K562 (cell line): ENCODE measurements at regions not wholly inside any gene's neighbourhood (a gene's known extent, or its start where the extent isn't known, plus 50 kb on each side); places are given as distances from the start of the nearest gene placed in this dataset.

Source experiments
- ATAC-seq: fragments of 200-7000 bp; cut with Tn5 transposase; 3 replicates; pipeline ENCODE4 v1.9.1; 2020; ENCODE audit warnings: moderate library complexity
- BruUV-seq: library from RNA; stranded (reverse); fragments of 400-500 nt; replicated peaks from 2 replicates; lab custom pipeline; 2021; lab: Mats Ljungman, UMichigan
- CTCF ChIA-PET: fragments of 300-600 bp; formaldehyde crosslinking; extraction: SDS; loops from one replicate; lab custom pipeline; 2021; ENCODE audit warnings: low intra/inter-chr PET ratio; lab: Yijun Ruan, JAX
- POLR2A ChIA-PET: fragments of 300-600, 350-650 bp; sonication (Branson Sonifier 250); formaldehyde crosslinking; extraction: SDS; loops from one replicate; lab custom pipeline; 2021; ENCODE audit warnings: antibody characterized with exemption, inconsistent platforms; lab: Yijun Ruan, JAX
- DNase-seq, 4 experiments: peaks; one replicate each; pipeline versions ENCODE4 v3.0.0 to v3.0.0-alpha.2; 2011 to 2018; ENCODE audit warnings: low spot score in 3 of 4, mixed read lengths in 3 of 4; ENCODE audit errors: extremely low read depth in 1 of 4
- FAIRE-seq: peaks from 2 replicates; lab custom pipeline; 2011; peaks lifted over from hg19 to GRCh38; lab: Jason Lieb, UNC
- H2AFZ ChIP-seq: 2 replicates; pipeline ENCODE4 v1.6.0; 2011; ENCODE audit warnings: low read depth, low read length, control low read depth, inconsistent platforms
- H3K27ac ChIP-seq: fragments of 200-600 bp; 3 replicates; pipeline ENCODE4 v1.8.0; 2011; ENCODE audit warnings: low read depth, mild to moderate bottlenecking, control low read depth, inconsistent platforms, low read length, moderate library complexity, mixed read lengths; ENCODE audit errors: extremely low read depth
- H3K27me3 ChIP-seq, 2 experiments: fragments of 300-600 bp in 1 of 2; 2 replicates in 1 of 2; 3 replicates in 1 of 2; pipeline versions ENCODE4 v1.6.0 to v1.8.0; 2011; ENCODE audit warnings: inconsistent platforms in 2 of 2, low read length in 2 of 2, mild to moderate bottlenecking in 1 of 2, mixed read lengths in 1 of 2, moderate library complexity in 1 of 2; ENCODE audit not compliant: control insufficient read depth in 2 of 2, insufficient read depth in 2 of 2
- H3K36me3 ChIP-seq: fragments of 300-600 bp; 3 replicates; pipeline ENCODE4 v1.8.0; 2011; ENCODE audit warnings: mild to moderate bottlenecking, low read length, inconsistent platforms; ENCODE audit not compliant: control insufficient read depth, insufficient read depth
- H3K4me1 ChIP-seq, 2 experiments: fragments of 200-600 bp in 1 of 2; replicated peaks in 1 of 2; 2 replicates in 1 of 2; 3 replicates in 1 of 2; pipeline versions ENCODE4 v1.5.1 to v1.8.0; 2011; ENCODE audit warnings: inconsistent platforms in 2 of 2, low read length in 2 of 2, mild to moderate bottlenecking in 1 of 2, mixed read lengths in 1 of 2, moderate library complexity in 1 of 2; ENCODE audit not compliant: control insufficient read depth in 2 of 2, insufficient read depth in 2 of 2
- H3K4me2 ChIP-seq: 2 replicates; pipeline ENCODE4 v1.6.1; 2011; ENCODE audit warnings: low read length, control low read depth, inconsistent platforms, mixed read lengths; ENCODE audit not compliant: insufficient read depth
- H3K4me3 ChIP-seq: fragments of 200-600 bp; sonication (generic), shearing (Covaris generic); 2 replicates; pipeline ENCODE4 v1.5.1; 2016; ENCODE audit warnings: control low read depth, inconsistent platforms
- H3K79me2 ChIP-seq: fragments of 200-600 bp; 3 replicates; pipeline ENCODE4 v1.8.0; 2011; ENCODE audit warnings: low read length, inconsistent platforms; ENCODE audit not compliant: control insufficient read depth, insufficient read depth
- H3K9ac ChIP-seq, 2 experiments: 2 replicates each; pipeline versions ENCODE4 v1.6.0 to v1.6.1; 2011; ENCODE audit warnings: low read depth in 2 of 2, low read length in 2 of 2, control low read depth in 1 of 2, inconsistent platforms in 1 of 2, mild to moderate bottlenecking in 1 of 2, mixed read lengths in 1 of 2; ENCODE audit not compliant: insufficient read depth in 1 of 2
- H3K9me1 ChIP-seq: one replicate; pipeline ENCODE4 v1.6.0; 2011; ENCODE audit warnings: inconsistent platforms, mild to moderate bottlenecking, low read length, moderate library complexity; ENCODE audit not compliant: control insufficient read depth, insufficient read depth
- H3K9me3 ChIP-seq: replicated peaks from 2 replicates; pipeline ENCODE4 v1.5.1; 2011; ENCODE audit warnings: low read depth, low read length, inconsistent platforms; ENCODE audit not compliant: control insufficient read depth, insufficient read depth
- H4K20me1 ChIP-seq: replicated peaks from 2 replicates; pipeline ENCODE4 v1.6.1; 2011; ENCODE audit warnings: low read length, inconsistent platforms, mixed read lengths; ENCODE audit not compliant: control insufficient read depth, insufficient read depth
- ARID2 ChIP-seq: fragments of 450-650 bp; IDR thresholded peaks from 2 replicates; pipeline ENCODE4 v1.6.1; 2017; ENCODE audit warnings: antibody characterized with exemption, mild to moderate bottlenecking
- FUS ChIP-seq: fragments of 200-400 bp; formaldehyde crosslinking; optimal IDR thresholded peaks from 2 replicates; pipeline ENCODE3; 2017; ENCODE audit warnings: low read depth, low read length
- GATA2 ChIP-seq: sonication (generic); formaldehyde crosslinking; IDR thresholded peaks from 2 replicates; pipeline ENCODE4 v1.4.0; 2020; ENCODE audit warnings: mild to moderate bottlenecking, missing genetic modification reagents
- KLF1 ChIP-seq: fragments of 450-650 bp; IDR thresholded peaks from 2 replicates; pipeline ENCODE4 v1.6.1; 2016; ENCODE audit warnings: missing genetic modification characterization, missing compliant biosample characterization
- TAF1 ChIP-seq: IDR thresholded peaks from 2 replicates; pipeline ENCODE4 v1.6.1; 2011; ENCODE audit warnings: mild to moderate bottlenecking, low read length, moderate library complexity; ENCODE audit not compliant: insufficient read depth, control insufficient read depth, severe bottlenecking; ENCODE audit errors: extremely low read depth
- ZNF316 ChIP-seq: fragments of 450-650 bp; IDR thresholded peaks from 2 replicates; pipeline ENCODE4 v1.6.1; 2016
- WGBS: fragments of 100-300 bp; shearing (Covaris generic); methylation state at CpG from one replicate; pipeline ENCODE4 v1.1.6; 2016; ENCODE audit warnings: low coverage, mixed read lengths; ENCODE audit not compliant: insufficient coverage; ENCODE audit errors: missing lambda C conversion rate; 5-methylcytosine and 5-hydroxymethylcytosine counted together
- in situ Hi-C: fragments of 300-500 bp; cut with MboI; formaldehyde crosslinking; loops from 4 replicates; pipeline ENCODE4 v1.15.0; 2018; ENCODE audit warnings: inconsistent platforms, mixed read lengths
- intact Hi-C: fragments of 100-400 bp; cut with micrococcal nuclease; formaldehyde crosslinking; loops from 2 replicates; pipeline ENCODE4 v1.14.2; 2022
- TF ChIP-seq, protein P1 (sequence below): fragments of 150-350 bp; IDR thresholded peaks from 2 replicates; pipeline ENCODE4 v1.6.1; 2014; ENCODE audit warnings: low read depth, mild to moderate bottlenecking, low read length, borderline replicate concordance
- TF ChIP-seq, protein P2 (sequence below): sonication (generic); formaldehyde crosslinking; IDR thresholded peaks from 2 replicates; pipeline ENCODE4 v1.8.1; 2023; ENCODE audit warnings: mild to moderate bottlenecking, missing genetic modification reagents
- TF ChIP-seq, protein P3 (sequence below), 2 experiments: fragments of 450-650 bp in 1 of 2; sonication (generic) in 1 of 2; formaldehyde crosslinking in 1 of 2; IDR thresholded peaks in 1 of 2; conservative IDR thresholded peaks in 1 of 2; 2 replicates each; pipeline versions ENCODE4 v1.6.1 to v1.8.1; 2016 to 2023; ENCODE audit warnings: mild to moderate bottlenecking in 2 of 2, moderate library complexity in 2 of 2, inconsistent platforms in 1 of 2, missing genetic modification reagents in 1 of 2

- TF ChIP-seq, protein P1, sequence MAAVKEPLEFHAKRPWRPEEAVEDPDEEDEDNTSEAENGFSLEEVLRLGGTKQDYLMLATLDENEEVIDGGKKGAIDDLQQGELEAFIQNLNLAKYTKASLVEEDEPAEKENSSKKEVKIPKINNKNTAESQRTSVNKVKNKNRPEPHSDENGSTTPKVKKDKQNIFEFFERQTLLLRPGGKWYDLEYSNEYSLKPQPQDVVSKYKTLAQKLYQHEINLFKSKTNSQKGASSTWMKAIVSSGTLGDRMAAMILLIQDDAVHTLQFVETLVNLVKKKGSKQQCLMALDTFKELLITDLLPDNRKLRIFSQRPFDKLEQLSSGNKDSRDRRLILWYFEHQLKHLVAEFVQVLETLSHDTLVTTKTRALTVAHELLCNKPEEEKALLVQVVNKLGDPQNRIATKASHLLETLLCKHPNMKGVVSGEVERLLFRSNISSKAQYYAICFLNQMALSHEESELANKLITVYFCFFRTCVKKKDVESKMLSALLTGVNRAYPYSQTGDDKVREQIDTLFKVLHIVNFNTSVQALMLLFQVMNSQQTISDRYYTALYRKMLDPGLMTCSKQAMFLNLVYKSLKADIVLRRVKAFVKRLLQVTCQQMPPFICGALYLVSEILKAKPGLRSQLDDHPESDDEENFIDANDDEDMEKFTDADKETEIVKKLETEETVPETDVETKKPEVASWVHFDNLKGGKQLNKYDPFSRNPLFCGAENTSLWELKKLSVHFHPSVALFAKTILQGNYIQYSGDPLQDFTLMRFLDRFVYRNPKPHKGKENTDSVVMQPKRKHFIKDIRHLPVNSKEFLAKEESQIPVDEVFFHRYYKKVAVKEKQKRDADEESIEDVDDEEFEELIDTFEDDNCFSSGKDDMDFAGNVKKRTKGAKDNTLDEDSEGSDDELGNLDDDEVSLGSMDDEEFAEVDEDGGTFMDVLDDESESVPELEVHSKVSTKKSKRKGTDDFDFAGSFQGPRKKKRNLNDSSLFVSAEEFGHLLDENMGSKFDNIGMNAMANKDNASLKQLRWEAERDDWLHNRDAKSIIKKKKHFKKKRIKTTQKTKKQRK: no peak
- TF ChIP-seq ZNF316 (no peak), KLF1 (tag) (no peak)
Measured at GRCh38 chr10:88033385-88033784, 170.0 kb downstream of the PTEN start (continued).

- CTCF ChIA-PET: no interaction called here
- Histone ChIP-seq H3K27ac (no peak overlapping the region), H3K9me1 (no peaks in the 10 kb centered on the region), H3K9ac (no peak overlapping the region), H2AFZ (no peak overlapping the region), H3K79me2 (no peaks in the 10 kb centered on the region), H3K4me3 (no peak overlapping the region), H3K4me1 (no peaks in the 10 kb centered on the region; a peak in 1 of 5 replicates), H3K4me2 (no peak overlapping the region), H3K27me3 (no peaks in the 10 kb centered on the region), H3K36me3 (no peaks in the 10 kb centered on the region), H3K9me3 (no peaks in the 10 kb centered on the region), H4K20me1 (no peaks in the 10 kb centered on the region)
- no peak for FAIRE-seq
- no peak for DNase-seq
- ATAC-seq: no peak
- POLR2A ChIA-PET: interaction anchor here (0.6 kb wide), 1 partner anchor 16 kb away, joined by 3 read pairs; no protein-coding TSS in a partner anchor
- WGBS: 15% methylated on average over 4 of the region's 4 CpGs
- BruUV-seq: no TSS peak
- TF ChIP-seq, protein P2, sequence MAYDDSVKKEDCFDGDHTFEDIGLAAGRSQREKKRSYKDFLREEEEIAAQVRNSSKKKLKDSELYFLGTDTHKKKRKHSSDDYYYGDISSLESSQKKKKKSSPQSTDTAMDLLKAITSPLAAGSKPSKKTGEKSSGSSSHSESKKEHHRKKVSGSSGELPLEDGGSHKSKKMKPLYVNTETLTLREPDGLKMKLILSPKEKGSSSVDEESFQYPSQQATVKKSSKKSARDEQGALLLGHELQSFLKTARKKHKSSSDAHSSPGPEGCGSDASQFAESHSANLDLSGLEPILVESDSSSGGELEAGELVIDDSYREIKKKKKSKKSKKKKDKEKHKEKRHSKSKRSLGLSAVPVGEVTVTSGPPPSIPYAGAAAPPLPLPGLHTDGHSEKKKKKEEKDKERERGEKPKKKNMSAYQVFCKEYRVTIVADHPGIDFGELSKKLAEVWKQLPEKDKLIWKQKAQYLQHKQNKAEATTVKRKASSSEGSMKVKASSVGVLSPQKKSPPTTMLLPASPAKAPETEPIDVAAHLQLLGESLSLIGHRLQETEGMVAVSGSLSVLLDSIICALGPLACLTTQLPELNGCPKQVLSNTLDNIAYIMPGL: no peak
- TF ChIP-seq FUS: no peak
- TF ChIP-seq ARID2: no peak
- TF ChIP-seq, protein P3, sequence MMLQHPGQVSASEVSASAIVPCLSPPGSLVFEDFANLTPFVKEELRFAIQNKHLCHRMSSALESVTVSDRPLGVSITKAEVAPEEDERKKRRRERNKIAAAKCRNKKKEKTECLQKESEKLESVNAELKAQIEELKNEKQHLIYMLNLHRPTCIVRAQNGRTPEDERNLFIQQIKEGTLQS (IDR thresholded peaks at IDR 0.05): no peak
- TF ChIP-seq, protein P3 (CRISPR knock-in tag; conservative IDR thresholded peaks at IDR 0.05): no peak
- TF ChIP-seq GATA2: no peak
- no peak for TF ChIP-seq TAF1
- intact Hi-C loops: no loop called here
- in situ Hi-C loops: no loop called here
Measured at GRCh38 chr10:88033793-88034192, 170.4 kb downstream of the PTEN start.
